GM10266 (cell line): ENCODE measurements at regions not wholly inside any gene's neighbourhood (a gene's known extent, or its start where the extent isn't known, plus 50 kb on each side); places are given as distances from the start of the nearest gene placed in this dataset.

Source experiments
- DNase-seq: peaks from one replicate; pipeline ENCODE4 v3.0.0; 2012; ENCODE audit errors: extremely low spot score
- CTCF ChIP-seq: IDR thresholded peaks from 2 replicates; pipeline ENCODE4 v1.5.1; 2012; ENCODE audit warnings: mild to moderate bottlenecking, low read depth; ENCODE audit not compliant: control insufficient read depth, insufficient read depth; ENCODE audit errors: missing control alignments

GRCh38 chr3:82240322-82240721, 478.9 kb upstream of the GBE1 start:
- DNase-seq = no peak
- no peak for TF ChIP-seq CTCF

- no peak for DNase-seq
- TF ChIP-seq CTCF = no peak
Measured at GRCh38 chr3:82236257-82236656, 474.8 kb upstream of the GBE1 start.

DNA sequence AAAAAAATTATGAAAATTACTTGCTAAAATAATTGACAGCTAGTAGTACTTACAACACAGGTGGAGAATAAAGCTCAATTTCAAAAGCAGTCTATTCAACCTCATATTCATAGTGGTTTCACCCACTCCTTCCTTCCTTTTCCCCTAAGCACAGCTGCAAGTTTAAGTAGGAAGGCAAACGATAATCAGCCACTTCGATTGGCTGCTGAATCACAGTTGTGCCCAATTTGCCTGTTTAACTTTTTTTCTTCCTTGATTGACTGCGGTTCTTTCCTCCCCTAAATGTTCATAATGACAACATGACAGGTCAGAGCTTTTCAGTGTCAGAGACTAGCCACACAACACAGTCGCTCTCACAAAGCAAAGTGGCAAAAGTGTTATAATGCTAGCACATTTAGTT, 468.0 kb upstream of the GBE1 start:
- DNase-seq = peak; percentile 8
- no peak for TF ChIP-seq CTCF

- no peak for TF ChIP-seq CTCF
- no peak for DNase-seq
Measured at GRCh38 chr3:82224661-82225060, 463.2 kb upstream of the GBE1 start.

DNA sequence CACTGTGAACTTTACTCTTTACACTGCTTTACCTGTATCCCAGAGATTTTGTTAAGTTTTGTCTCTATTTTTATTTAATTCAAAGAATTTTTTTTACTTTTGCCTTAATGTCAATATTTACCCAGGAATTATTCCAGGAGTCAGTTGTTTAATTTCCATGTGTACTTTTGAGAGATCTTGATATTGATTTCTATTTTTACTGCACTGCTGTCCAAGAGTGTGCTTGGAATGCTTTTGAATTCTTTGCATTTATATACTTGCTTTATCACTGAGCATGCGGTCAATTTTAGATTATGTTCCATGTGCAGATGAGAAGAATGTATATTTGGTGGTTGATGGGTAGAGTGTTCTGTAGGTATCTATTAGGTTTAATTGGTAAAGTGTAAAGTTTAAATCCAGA, 461.0 kb upstream of the GBE1 start:
- no peak for TF ChIP-seq CTCF
- no peak for DNase-seq

DNA sequence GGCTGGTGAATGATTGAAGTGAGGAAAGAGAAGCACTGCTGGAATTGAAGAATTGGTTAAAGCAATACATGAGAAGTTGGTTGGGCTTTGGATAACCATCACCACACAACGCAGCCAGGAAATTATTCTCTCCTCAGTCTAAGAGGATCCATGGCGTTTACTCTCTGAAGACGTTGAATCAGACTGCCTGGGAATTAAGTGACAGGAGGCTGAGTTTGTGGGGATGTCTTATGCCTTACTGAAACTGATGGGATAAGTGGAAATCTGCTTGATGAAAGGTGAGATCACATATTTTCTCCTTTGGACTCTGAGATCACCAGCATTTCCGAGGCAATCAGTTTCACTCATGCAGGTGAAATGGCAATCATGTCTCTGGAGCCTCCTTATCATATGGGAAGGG, 456.1 kb upstream of the GBE1 start:
- no peak for TF ChIP-seq CTCF
- no peak for DNase-seq

DNA sequence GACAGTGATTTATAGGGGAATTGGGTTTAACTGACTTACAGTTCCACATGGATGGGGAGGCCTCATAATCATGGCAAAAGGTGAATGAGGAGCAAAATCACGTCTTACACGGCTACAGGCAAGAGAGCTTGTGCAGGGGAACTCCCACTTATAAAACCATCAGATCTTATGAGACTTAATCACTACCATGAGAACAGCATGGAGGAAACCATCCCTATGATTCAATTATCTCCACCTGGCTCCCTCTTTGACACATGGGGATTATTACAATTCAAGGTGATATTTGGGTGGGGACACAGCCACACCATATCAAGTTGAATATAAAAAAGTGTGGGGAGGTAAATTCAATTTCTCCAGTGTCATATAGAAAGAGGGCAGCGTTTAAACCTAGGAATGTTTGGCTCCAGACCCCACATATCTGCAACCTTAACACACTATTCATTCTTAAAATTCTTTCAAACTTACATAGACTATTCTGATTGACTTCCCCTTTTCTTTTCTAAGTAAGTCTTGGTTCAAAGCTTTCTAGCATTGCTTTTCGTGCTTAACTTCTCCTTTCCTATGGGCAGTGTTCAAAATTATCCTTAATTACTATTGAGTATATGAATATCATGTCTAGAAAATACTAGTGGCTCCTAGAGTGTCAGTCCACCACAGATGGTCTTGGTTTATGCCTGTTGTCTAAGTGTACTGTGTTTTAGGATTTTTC, 446.7 kb upstream of the GBE1 start:
- no peak for TF ChIP-seq CTCF
- no peak for DNase-seq
